Karpas-422 (cell line): ENCODE measurements at regions not wholly inside any gene's neighbourhood (a gene's known extent, or its start where the extent isn't known, plus 50 kb on each side); places are given as distances from the start of the nearest gene placed in this dataset. TPM values are rescaled to one million over a fixed set of nuclear protein-coding genes. Genes with fewer than 3 reads are reported as not detected.

ENCODE experiments used
- DNase-seq: peaks from one replicate; pipeline ENCODE4 v3.0.0-alpha.2; 2015
- H2AFZ ChIP-seq: fragments of 200-600 bp; sonication (generic); 2 replicates; pipeline ENCODE4 v1.6.1; 2014; ENCODE audit warnings: antibody characterized with exemption, low read length, mixed read lengths
- H3K27ac ChIP-seq: fragments of 200-600 bp; sonication (generic); 2 replicates; pipeline ENCODE4 v1.5.1; 2014; ENCODE audit warnings: mild to moderate bottlenecking, low read length, moderate library complexity
- H3K27me3 ChIP-seq: fragments of 200-600 bp; sonication (generic); 2 replicates; pipeline ENCODE4 v1.6.1; 2014; ENCODE audit warnings: low read length, mixed read lengths
- H3K36me3 ChIP-seq: fragments of 200-600 bp; sonication (generic); 2 replicates; pipeline ENCODE4 v1.6.1; 2014; ENCODE audit warnings: low read length, mixed read lengths; ENCODE audit not compliant: insufficient read depth
- H3K4me1 ChIP-seq: fragments of 200-600 bp; sonication (generic); 2 replicates; pipeline ENCODE4 v1.6.1; 2014; ENCODE audit warnings: mild to moderate bottlenecking, low read length, mixed read lengths
- H3K4me2 ChIP-seq: fragments of 200-600 bp; sonication (generic); 2 replicates; pipeline ENCODE4 v1.6.1; 2014; ENCODE audit warnings: low read length, low read depth, mild to moderate bottlenecking; ENCODE audit not compliant: poor library complexity, severe bottlenecking
- H3K4me3 ChIP-seq: fragments of 200-600 bp; sonication (generic); 2 replicates; pipeline ENCODE4 v1.5.1; 2014; ENCODE audit warnings: mild to moderate bottlenecking, antibody characterized with exemption, low read length, mixed read lengths
- H3K79me2 ChIP-seq: fragments of 200-600 bp; sonication (generic); 2 replicates; pipeline ENCODE4 v1.6.1; 2014; ENCODE audit warnings: mild to moderate bottlenecking, low read length, mixed read lengths
- H3K9ac ChIP-seq: fragments of 200-600 bp; sonication (generic); 2 replicates; pipeline ENCODE4 v1.6.0; 2014; ENCODE audit warnings: low read length
- H3K9me2 ChIP-seq: fragments of 200-600 bp; sonication (generic), shearing (Covaris generic); replicated peaks from 2 replicates; pipeline ENCODE4 v1.6.0; 2014; ENCODE audit warnings: mild to moderate bottlenecking, low read length, moderate library complexity; ENCODE audit not compliant: insufficient read depth
- H3K9me3 ChIP-seq: fragments of 300-700, 200-600 bp; sonication (generic); 2 replicates; pipeline ENCODE4 v1.6.1; 2014; ENCODE audit warnings: low read length, mixed read lengths
- H4K20me1 ChIP-seq: fragments of 200-600 bp; sonication (generic); 2 replicates; pipeline ENCODE4 v1.6.1; 2014; ENCODE audit warnings: mild to moderate bottlenecking, antibody characterized with exemption, low read length, low read depth; ENCODE audit not compliant: insufficient read depth
- small RNA-seq: library from RNA; depleted of rRNA; stranded (forward); fragments of <200 nt; gene quantifications from one replicate; pipeline ENCODE3, GENCODE V24; 2014

- H4K20me1 ChIP-seq, result no peaks in the 10 kb centered on the region
These were observed 53.5 kb upstream of the DCBLD2 start for GRCh38 chr3:98954791-98955604.

GRCh38 chr3:98954242-98954641 is 52.7 kb upstream of the DCBLD2 start:
- Histone ChIP-seq H3K9ac (no peak overlapping the region), H3K79me2 (no peaks in the 10 kb centered on the region), H2AFZ (no peak overlapping the region), H3K4me1 (no peaks in the 10 kb centered on the region), H3K27ac (no peak overlapping the region), H3K9me2 (no peaks in the 10 kb centered on the region), H3K27me3 (no peaks in the 10 kb centered on the region), H3K4me3 (no peak overlapping the region), H3K36me3 (no peaks in the 10 kb centered on the region), H4K20me1 (no peaks in the 10 kb centered on the region), H3K4me2 (no peak overlapping the region), H3K9me3 (no peaks in the 10 kb centered on the region)
- no peak for DNase-seq

More at GRCh38 chr3:98954791-98955604, 53.5 kb upstream of the DCBLD2 start:
- DNase-seq, result no peak
- Histone ChIP-seq H3K4me1 (no peaks in the 10 kb centered on the region), H3K36me3 (no peaks in the 10 kb centered on the region), H3K27me3 (no peaks in the 10 kb centered on the region), H3K9me2 (no peaks in the 10 kb centered on the region), H3K9me3 (no peaks in the 10 kb centered on the region), H3K79me2 (no peaks in the 10 kb centered on the region), H3K9ac (no peak overlapping the region), H3K4me2 (no peak overlapping the region), H3K27ac (no peak overlapping the region), H2AFZ (no peak overlapping the region), H3K4me3 (no peak overlapping the region)

GRCh38 chr3:98952404-98952803 is 50.9 kb upstream of the DCBLD2 start:
- Histone ChIP-seq H3K9ac (no peak overlapping the region), H3K9me2 (no peaks in the 10 kb centered on the region), H3K27me3 (no peaks in the 10 kb centered on the region), H3K79me2 (no peaks in the 10 kb centered on the region), H3K4me1 (no peaks in the 10 kb centered on the region), H3K36me3 (no peaks in the 10 kb centered on the region), H3K9me3 (no peaks in the 10 kb centered on the region), H3K27ac (no peak overlapping the region), H4K20me1 (no peaks in the 10 kb centered on the region), H3K4me3 (no peak overlapping the region), H2AFZ (no peak overlapping the region), H3K4me2 (no peak overlapping the region)
- no peak for DNase-seq

Small RNA genes in the stretch of these regions (small RNA-seq; reads per million reads assigned to genes)
- gene AC107297.1, result not detected
- not detected for gene RF00066
